ENCODE measurements at regions not wholly inside any gene's neighbourhood (a gene's known extent, or its start where the extent isn't known, plus 50 kb on each side); places are given as distances from the start of the nearest gene placed in this dataset.

GRCh38 chr20:48285656-48286055 lies 500.4 kb upstream of the SULF2 start:
- Histone ChIP-seq H3K9me3 (replicated peaks) (no peaks in the 10 kb centered on the region), H3K27me3 (replicated peaks) (no peaks in the 10 kb centered on the region), H3K27ac (no peak overlapping the region), H3K36me3 (no peaks in the 10 kb centered on the region), H3K4me1 (replicated peaks) (peaks cover 23% of the 10 kb centered on the region), H3K4me3 (no peak overlapping the region)
- DNase-seq (ENCODE audit: low read depth in 1 of 2, low spot score in 2 of 2) = no peak

- Histone ChIP-seq H3K9me3 (replicated peaks) (no peaks in the 10 kb centered on the region), H3K27me3 (replicated peaks) (no peaks in the 10 kb centered on the region), H3K27ac (no peak overlapping the region), H3K36me3 (no peaks in the 10 kb centered on the region), H3K4me1 (replicated peaks) (peaks cover 23% of the 10 kb centered on the region), H3K4me3 (no peak overlapping the region)
- no peak for DNase-seq (ENCODE audit: low read depth in 1 of 2, low spot score in 2 of 2)
Observed at GRCh38 chr20:48284837-48285236, 499.6 kb upstream of the SULF2 start.

GRCh38 chr20:48284315-48284714 lies 499.0 kb upstream of the SULF2 start:
- Histone ChIP-seq H3K27me3 (replicated peaks) (no peaks in the 10 kb centered on the region), H3K9me3 (replicated peaks) (no peaks in the 10 kb centered on the region), H3K36me3 (no peaks in the 10 kb centered on the region), H3K4me1 (replicated peaks) (peaks cover 26% of the 10 kb centered on the region), H3K4me3 (no peak overlapping the region), H3K27ac (no peak overlapping the region)
- DNase-seq (ENCODE audit: low read depth in 1 of 2, low spot score in 2 of 2) = no peak

GRCh38 chr20:48283470-48284110 lies 498.3 kb upstream of the SULF2 start:
- peaks cover 28% of the 10 kb centered on the region for H3K4me1 ChIP-seq (replicated peaks)
- no peaks in the 10 kb centered on the region for H3K36me3 ChIP-seq
- DNase-seq (ENCODE audit: low read depth in 1 of 2, low spot score in 2 of 2) = peak; percentile 36 to 59
- no peak overlapping the region for H3K4me3 ChIP-seq
- H3K9me3 ChIP-seq (replicated peaks) = no peaks in the 10 kb centered on the region
- H3K27me3 ChIP-seq (replicated peaks) = no peaks in the 10 kb centered on the region
- no peak overlapping the region for H3K27ac ChIP-seq

GRCh38 chr20:48282591-48283228 lies 497.4 kb upstream of the SULF2 start:
- peaks cover 29% of the 10 kb centered on the region for H3K4me1 ChIP-seq (replicated peaks)
- no peaks in the 10 kb centered on the region for H3K27me3 ChIP-seq (replicated peaks)
- DNase-seq (ENCODE audit: low read depth in 1 of 2, low spot score in 2 of 2) = no peak
- H3K9me3 ChIP-seq (replicated peaks) = no peaks in the 10 kb centered on the region
- no peak overlapping the region for H3K4me3 ChIP-seq
- H3K27ac ChIP-seq = no peak overlapping the region
- H3K36me3 ChIP-seq = no peaks in the 10 kb centered on the region

GRCh38 chr20:48281501-48281900 lies 496.2 kb upstream of the SULF2 start:
- Histone ChIP-seq H3K36me3 (no peaks in the 10 kb centered on the region), H3K9me3 (replicated peaks) (no peaks in the 10 kb centered on the region), H3K4me1 (replicated peaks) (peaks cover 25% of the 10 kb centered on the region), H3K4me3 (no peak overlapping the region), H3K27ac (no peak overlapping the region), H3K27me3 (replicated peaks) (no peaks in the 10 kb centered on the region)
- DNase-seq (ENCODE audit: low read depth in 1 of 2, low spot score in 2 of 2) = no peak

- Histone ChIP-seq H3K36me3 (no peaks in the 10 kb centered on the region), H3K27me3 (replicated peaks) (no peaks in the 10 kb centered on the region), H3K4me1 (replicated peaks) (peaks cover 20% of the 10 kb centered on the region), H3K27ac (no peak overlapping the region), H3K9me3 (replicated peaks) (no peaks in the 10 kb centered on the region), H3K4me3 (no peak overlapping the region)
- DNase-seq (ENCODE audit: low read depth in 1 of 2, low spot score in 2 of 2) = peak in 1 of 2 experiments; percentile 20
Observed at GRCh38 chr20:48278961-48279481, 493.7 kb upstream of the SULF2 start.

GRCh38 chr20:48277266-48277665 lies 492.0 kb upstream of the SULF2 start:
- Histone ChIP-seq H3K4me1 (replicated peaks) (peaks cover 14% of the 10 kb centered on the region), H3K4me3 (no peak overlapping the region), H3K36me3 (no peaks in the 10 kb centered on the region), H3K9me3 (replicated peaks) (no peaks in the 10 kb centered on the region), H3K27ac (no peak overlapping the region), H3K27me3 (replicated peaks) (no peaks in the 10 kb centered on the region)
- DNase-seq (ENCODE audit: low read depth in 1 of 2, low spot score in 2 of 2) = no peak

- Histone ChIP-seq H3K36me3 (no peaks in the 10 kb centered on the region), H3K4me3 (no peak overlapping the region), H3K27me3 (replicated peaks) (no peaks in the 10 kb centered on the region), H3K9me3 (replicated peaks) (no peaks in the 10 kb centered on the region), H3K27ac (no peak overlapping the region), H3K4me1 (replicated peaks) (peaks cover 14% of the 10 kb centered on the region)
- no peak for DNase-seq (ENCODE audit: low read depth in 1 of 2, low spot score in 2 of 2)
Observed at GRCh38 chr20:48276021-48276342, 490.7 kb upstream of the SULF2 start.

- Histone ChIP-seq H3K27ac (no peak overlapping the region), H3K4me1 (replicated peaks) (peaks cover 14% of the 10 kb centered on the region), H3K4me3 (no peak overlapping the region), H3K27me3 (replicated peaks) (no peaks in the 10 kb centered on the region), H3K9me3 (replicated peaks) (no peaks in the 10 kb centered on the region), H3K36me3 (no peaks in the 10 kb centered on the region)
- no peak for DNase-seq (ENCODE audit: low read depth in 1 of 2, low spot score in 2 of 2)
Observed at GRCh38 chr20:48275286-48276020, 490.2 kb upstream of the SULF2 start.

- Histone ChIP-seq H3K27ac (no peak overlapping the region), H3K36me3 (no peaks in the 10 kb centered on the region), H3K4me3 (no peak overlapping the region), H3K9me3 (replicated peaks) (no peaks in the 10 kb centered on the region), H3K4me1 (replicated peaks) (peaks cover 6% of the 10 kb centered on the region), H3K27me3 (replicated peaks) (0 out of 2 replicates have a peak, but pooled peaks cover 4% of the 10 kb centered on the region)
- DNase-seq (ENCODE audit: low read depth in 1 of 2, low spot score in 2 of 2) = no peak
Observed at GRCh38 chr20:48273843-48274242, 488.6 kb upstream of the SULF2 start.

GRCh38 chr20:48270885-48271284 lies 485.6 kb upstream of the SULF2 start:
- H3K36me3 ChIP-seq = no peaks in the 10 kb centered on the region
- no peak overlapping the region for H3K27ac ChIP-seq
- no peak overlapping the region for H3K4me3 ChIP-seq
- H3K4me1 ChIP-seq (replicated peaks) = 0 out of 2 replicates have a peak, but pooled peaks cover 3% of the 10 kb centered on the region
- H3K27me3 ChIP-seq (replicated peaks) = 0 out of 2 replicates have a peak, but pooled peaks cover 4% of the 10 kb centered on the region
- no peak for DNase-seq (ENCODE audit: low read depth in 1 of 2, low spot score in 2 of 2)
- H3K9me3 ChIP-seq (replicated peaks) = no peaks in the 10 kb centered on the region

- Histone ChIP-seq H3K4me1 (replicated peaks) (no peaks in the 10 kb centered on the region), H3K9me3 (replicated peaks) (no peaks in the 10 kb centered on the region), H3K27ac (no peak overlapping the region), H3K27me3 (replicated peaks) (0 out of 2 replicates have a peak, but pooled peaks cover 4% of the 10 kb centered on the region), H3K4me3 (no peak overlapping the region), H3K36me3 (no peaks in the 10 kb centered on the region)
- no peak for DNase-seq (ENCODE audit: low read depth in 1 of 2, low spot score in 2 of 2)
Observed at GRCh38 chr20:48267860-48268633, 482.8 kb upstream of the SULF2 start.

All from SJSA1 (cell line).